IMR-90 (cell line): ENCODE measurements at regions not wholly inside any gene's neighbourhood (a gene's known extent, or its start where the extent isn't known, plus 50 kb on each side); places are given as distances from the start of the nearest gene placed in this dataset.
"Not testable (repeated sequence)": the region's sequence is repeated elsewhere in the genome, so short reads cannot be mapped to it uniquely, and the experiment has no call there.

ENCODE experiments used
- ATAC-seq: fragments of 200-7000 bp; cut with Tn5 transposase; 2 replicates; pipeline ENCODE4 v1.9.1; 2020; ENCODE audit warnings: low read depth, mild to moderate bottlenecking, moderate library complexity
- BruUV-seq: library from RNA; stranded (reverse); fragments of 400-500 nt; replicated peaks from 2 replicates; lab custom pipeline; 2021; lab: Mats Ljungman, UMichigan
- CTCF ChIA-PET: fragments of 300-600 bp; formaldehyde crosslinking; extraction: SDS; loops from one replicate; lab custom pipeline; 2021; ENCODE audit warnings: antibody characterized with exemption; lab: Yijun Ruan, JAX
- POLR2A ChIA-PET: fragments of 300-600 bp; sonication (Branson Sonifier 250); formaldehyde crosslinking; loops from one replicate; lab custom pipeline; 2022; ENCODE audit warnings: antibody characterized with exemption; ENCODE audit not compliant: unreplicated experiment; lab: Charles Lee
- DNase-seq: peaks from one replicate; pipeline ENCODE4 v3.0.0; 2013
- H2AFZ ChIP-seq: replicated peaks from 2 replicates; pipeline ENCODE3; 2013; ENCODE audit warnings: low read length, mild to moderate bottlenecking; ENCODE audit not compliant: poor library complexity
- H2AK5ac ChIP-seq: 2 replicates; pipeline ENCODE4 v1.6.1; 2013; ENCODE audit warnings: low read depth, low read length, inconsistent platforms
- H2AK9ac ChIP-seq: replicated peaks from 2 replicates; pipeline ENCODE3; 2013; ENCODE audit warnings: mild to moderate bottlenecking, low read depth, low read length, moderate library complexity; ENCODE audit not compliant: poor library complexity
- H2BK120ac ChIP-seq: 2 replicates; pipeline ENCODE4 v1.6.1; 2013; ENCODE audit warnings: low read depth, low read length, inconsistent platforms
- H2BK15ac ChIP-seq: 3 replicates; pipeline ENCODE4 v1.6.1; 2013; ENCODE audit warnings: low read depth, low read length, inconsistent platforms
- H2BK20ac ChIP-seq: 2 replicates; pipeline ENCODE4 v1.6.1; 2013; ENCODE audit warnings: low read depth, mild to moderate bottlenecking, inconsistent platforms, low read length, moderate library complexity
- H2BK5ac ChIP-seq: 2 replicates; pipeline ENCODE4 v1.6.1; 2013; ENCODE audit warnings: mild to moderate bottlenecking, low read depth, low read length, inconsistent platforms; ENCODE audit not compliant: poor library complexity, severe bottlenecking
- H3K14ac ChIP-seq: replicated peaks from 2 replicates; pipeline ENCODE4 v1.6.1; 2013; ENCODE audit warnings: low read depth, low read length, inconsistent platforms
- H3K18ac ChIP-seq: 2 replicates; pipeline ENCODE4 v1.6.1; 2013; ENCODE audit warnings: low read depth, low read length, control low read depth
- H3K23ac ChIP-seq: 2 replicates; pipeline ENCODE4 v1.6.1; 2013; ENCODE audit warnings: low read depth, low read length, inconsistent platforms
- H3K27ac ChIP-seq: 2 replicates; pipeline ENCODE4 v1.5.1; 2013; ENCODE audit warnings: mild to moderate bottlenecking, control low read depth, low read length; ENCODE audit not compliant: insufficient read depth
- H3K27me3 ChIP-seq: 2 replicates; pipeline ENCODE4 v1.6.1; 2013; ENCODE audit warnings: low read length; ENCODE audit not compliant: control insufficient read depth, insufficient read depth
- H3K36me3 ChIP-seq: 2 replicates; pipeline ENCODE4 v1.6.1; 2013; ENCODE audit warnings: low read length, mixed read lengths; ENCODE audit not compliant: control insufficient read depth, insufficient read depth
- H3K4ac ChIP-seq: 2 replicates; pipeline ENCODE4 v1.6.1; 2013; ENCODE audit warnings: low read depth, low read length, inconsistent platforms
- H3K4me1 ChIP-seq: 2 replicates; pipeline ENCODE4 v1.6.1; 2013; ENCODE audit warnings: low read length, mixed read lengths; ENCODE audit not compliant: control insufficient read depth, insufficient read depth
- H3K4me2 ChIP-seq: 2 replicates; pipeline ENCODE4 v1.6.1; 2013; ENCODE audit warnings: low read depth, mild to moderate bottlenecking, control low read depth, low read length, moderate library complexity
- H3K4me3 ChIP-seq: 2 replicates; pipeline ENCODE4 v1.5.1; 2013; ENCODE audit warnings: low read depth, mild to moderate bottlenecking, control low read depth, low read length, moderate library complexity; ENCODE audit not compliant: insufficient read depth
- H3K56ac ChIP-seq: 2 replicates; pipeline ENCODE4 v1.6.1; 2013; ENCODE audit warnings: low read length, inconsistent platforms; ENCODE audit not compliant: insufficient read depth; ENCODE audit errors: extremely low read depth
- H3K79me1 ChIP-seq, 2 experiments: 2 replicates each; pipeline ENCODE4 v1.6.1; 2013; ENCODE audit warnings: low read length in 2 of 2, inconsistent platforms in 1 of 2, low read depth in 1 of 2
- H3K9ac ChIP-seq: 2 replicates; pipeline ENCODE4 v1.6.1; 2013; ENCODE audit warnings: low read depth, low read length, control low read depth
- H3K9me1 ChIP-seq: 2 replicates; pipeline ENCODE4 v1.6.1; 2013; ENCODE audit warnings: low read length, inconsistent platforms; ENCODE audit not compliant: insufficient read depth
- H3K9me3 ChIP-seq: 2 replicates; pipeline ENCODE4 v1.6.1; 2013; ENCODE audit warnings: low read length; ENCODE audit not compliant: control insufficient read depth, insufficient read depth
- H4K20me1 ChIP-seq: 2 replicates; pipeline ENCODE4 v1.6.1; 2013; ENCODE audit warnings: low read length, inconsistent platforms; ENCODE audit not compliant: insufficient read depth
- H4K5ac ChIP-seq: 2 replicates; pipeline ENCODE4 v1.6.1; 2013; ENCODE audit warnings: mild to moderate bottlenecking, low read depth, low read length, control low read depth
- H4K8ac ChIP-seq, 2 experiments: 2 replicates each; pipeline ENCODE4 v1.6.1; 2013; ENCODE audit warnings: low read depth in 2 of 2, low read length in 2 of 2, control low read depth in 1 of 2, inconsistent platforms in 1 of 2
- H4K91ac ChIP-seq: 2 replicates; pipeline ENCODE4 v1.6.1; 2013; ENCODE audit warnings: low read depth, low read length, inconsistent platforms; ENCODE audit not compliant: insufficient read depth
- WGBS, 2 experiments: methylation state at CpG; one replicate each; pipeline versions ENCODE4 v1.1.5 to v1.1.7; 2013; ENCODE audit warnings: missing lambda C conversion rate in 2 of 2; ENCODE audit not compliant: insufficient read length in 1 of 2; ENCODE audit errors: extremely low coverage in 2 of 2; 5-methylcytosine and 5-hydroxymethylcytosine counted together
- dilution Hi-C: fragments of 300-500 bp; cut with HindIII; formaldehyde crosslinking; loops from one replicate; pipeline ENCODE4 v1.14.3; 2018; ENCODE audit warnings: low sequenced_read_pairs; ENCODE audit not compliant: unreplicated experiment
- in situ Hi-C: fragments of 300-500 bp; cut with MboI; formaldehyde crosslinking; loops from 3 replicates; pipeline ENCODE4 v1.14.3; 2019; ENCODE audit warnings: low sequenced_read_pairs, inconsistent platforms, mixed read lengths
- intact Hi-C: fragments of 100-400 bp; cut with micrococcal nuclease; formaldehyde crosslinking; loops from 2 replicates; pipeline ENCODE4 v1.10.0; 2022

DNA sequence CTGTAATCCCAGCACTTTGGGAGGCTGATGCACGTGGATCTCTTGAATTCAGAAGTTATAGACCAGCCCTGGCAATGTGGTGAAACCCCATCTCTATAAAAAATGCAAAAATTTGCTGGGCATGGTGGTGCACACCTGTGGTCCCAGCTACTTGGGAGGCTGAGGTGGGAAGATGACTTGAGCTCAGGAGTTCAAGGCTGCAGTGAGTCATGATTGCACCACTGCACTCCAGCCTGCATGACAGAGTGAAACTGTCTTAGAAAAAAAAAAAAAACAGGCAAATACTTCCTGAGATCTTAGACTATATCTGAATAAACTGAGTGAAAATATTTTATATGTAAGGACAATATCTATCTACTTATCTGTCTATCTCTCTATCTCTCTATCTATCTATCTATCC, 83.4 kb upstream of the PIP4K2A start:
- H2BK5ac ChIP-seq, H3K27me3 ChIP-seq, ATAC-seq, dilution Hi-C loops, H2BK20ac ChIP-seq, H3K4me3 ChIP-seq, H2AFZ ChIP-seq, H3K9me3 ChIP-seq, H3K79me1 ChIP-seq, DNase-seq, H3K14ac ChIP-seq, H3K4me2 ChIP-seq, H3K56ac ChIP-seq, H3K23ac ChIP-seq, H3K27ac ChIP-seq, H4K8ac ChIP-seq, BruUV-seq, H3K9ac ChIP-seq, CTCF ChIA-PET, H4K5ac ChIP-seq, H3K4ac ChIP-seq, intact Hi-C loops, H2AK9ac ChIP-seq, H3K4me1 ChIP-seq, H3K9me1 ChIP-seq, H4K91ac ChIP-seq, H2BK15ac ChIP-seq, H2AK5ac ChIP-seq, H3K36me3 ChIP-seq, H4K20me1 ChIP-seq, H3K18ac ChIP-seq, in situ Hi-C loops, H2BK120ac ChIP-seq, POLR2A ChIA-PET: not testable (repeated sequence)
- WGBS, 2 experiments: no CpG with 5 or more reads among the region's 1 CpG
